Ectodermal cell (in vitro differentiated cells): ENCODE measurements at regions not wholly inside any gene's neighbourhood (a gene's known extent, or its start where the extent isn't known, plus 50 kb on each side); places are given as distances from the start of the nearest gene placed in this dataset.
"Not testable (repeated sequence)": the region's sequence is repeated elsewhere in the genome, so short reads cannot be mapped to it uniquely, and the experiment has no call there.

Experiments used
- H3K27ac ChIP-seq: 2 replicates; pipeline ENCODE4 v1.7.0; 2013; ENCODE audit warnings: mild to moderate bottlenecking, low read depth, low read length; ENCODE audit not compliant: insufficient read depth, poor library complexity, severe bottlenecking
- H3K27me3 ChIP-seq: 2 replicates; pipeline ENCODE4 v1.7.0; 2013; ENCODE audit warnings: mild to moderate bottlenecking, low read length; ENCODE audit not compliant: insufficient read depth, control insufficient read depth, poor library complexity, severe bottlenecking
- H3K36me3 ChIP-seq: one replicate; pipeline ENCODE4 v1.7.0; 2013; ENCODE audit warnings: low read length; ENCODE audit not compliant: control insufficient read depth, insufficient read depth
- H3K4me1 ChIP-seq: one replicate; pipeline ENCODE4 v1.7.0; 2013; ENCODE audit warnings: low read length; ENCODE audit not compliant: control insufficient read depth, insufficient read depth
- H3K4me3 ChIP-seq: 2 replicates; pipeline ENCODE4 v1.7.0; 2013; ENCODE audit warnings: low read depth, low read length, control low read depth; ENCODE audit not compliant: insufficient read depth
- H3K9me3 ChIP-seq: 2 replicates; pipeline ENCODE4 v1.7.0; 2013; ENCODE audit warnings: mild to moderate bottlenecking, low read length, moderate library complexity; ENCODE audit not compliant: control insufficient read depth
- WGBS, 2 experiments: methylation state at CpG; one replicate each; pipeline ENCODE4 v1.1.7; 2013; ENCODE audit warnings: missing lambda C conversion rate in 2 of 2; 5-methylcytosine and 5-hydroxymethylcytosine counted together

GRCh38 chr6:116982401-116982800 lies 105.4 kb downstream of the RFX6 start:
- H3K27ac ChIP-seq = no peak overlapping the region
- H3K9me3 ChIP-seq = no peaks in the 10 kb centered on the region
- H3K4me1 ChIP-seq = no peaks in the 10 kb centered on the region
- no peaks in the 10 kb centered on the region for H3K36me3 ChIP-seq
- no peak overlapping the region for H3K4me3 ChIP-seq
- no peaks in the 10 kb centered on the region for H3K27me3 ChIP-seq

DNA sequence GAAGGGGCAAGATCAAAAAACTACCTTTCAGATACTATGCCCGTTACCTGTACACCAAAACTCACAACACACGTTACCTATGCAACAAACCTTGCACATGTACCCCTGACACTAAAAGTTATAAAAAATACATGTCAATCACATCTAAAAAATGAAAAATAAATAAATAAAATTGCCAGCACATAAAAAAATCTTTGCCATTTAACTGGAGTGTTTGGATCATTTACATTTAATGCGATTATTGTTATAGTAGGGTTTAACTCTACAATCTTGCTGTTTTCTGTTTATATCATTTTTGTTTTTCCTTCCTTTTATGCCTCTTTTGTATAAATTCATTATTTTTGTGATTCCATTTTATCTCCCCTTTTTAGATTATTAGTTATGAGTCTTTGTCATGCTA lies 106.3 kb downstream of the RFX6 start:
- 88 to 100% methylated on average over 1 to 2 of the region's 3 CpGs for WGBS, 2 experiments

DNA sequence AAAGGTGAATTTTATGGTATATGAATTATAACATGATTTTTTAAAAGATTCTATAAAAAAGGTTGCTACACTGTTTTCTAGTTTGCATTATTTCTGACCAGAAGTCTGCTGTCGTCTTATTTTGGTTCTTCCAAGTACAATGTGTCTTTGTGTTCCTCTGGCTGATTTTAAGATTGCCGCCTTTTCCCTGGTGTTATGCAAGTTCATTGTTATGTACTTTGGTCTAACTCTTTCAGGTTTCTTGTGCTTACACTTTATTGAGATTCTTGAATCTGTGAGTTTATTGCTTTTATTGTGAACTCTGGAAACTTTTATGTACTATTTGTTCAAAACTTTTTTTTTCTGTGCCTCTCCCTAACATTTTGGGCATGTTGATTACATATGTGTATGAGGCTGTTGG lies 109.8 kb downstream of the RFX6 start:
- no peaks in the 10 kb centered on the region for H3K27me3 ChIP-seq
- 90 to 91% methylated on average over 2 of the region's 2 CpGs for WGBS, 2 experiments
- no peaks in the 10 kb centered on the region for H3K36me3 ChIP-seq
- no peak overlapping the region for H3K27ac ChIP-seq
- no peaks in the 10 kb centered on the region for H3K9me3 ChIP-seq
- H3K4me3 ChIP-seq = no peak overlapping the region
- H3K4me1 ChIP-seq = no peaks in the 10 kb centered on the region

More for the DNA sequence above, 106.3 kb downstream of the RFX6 start:
- Histone ChIP-seq H3K9me3 (no peaks in the 10 kb centered on the region), H3K4me3 (no peak overlapping the region), H3K27ac (no peak overlapping the region), H3K27me3 (no peaks in the 10 kb centered on the region), H3K4me1 (no peaks in the 10 kb centered on the region), H3K36me3 (no peaks in the 10 kb centered on the region)

DNA sequence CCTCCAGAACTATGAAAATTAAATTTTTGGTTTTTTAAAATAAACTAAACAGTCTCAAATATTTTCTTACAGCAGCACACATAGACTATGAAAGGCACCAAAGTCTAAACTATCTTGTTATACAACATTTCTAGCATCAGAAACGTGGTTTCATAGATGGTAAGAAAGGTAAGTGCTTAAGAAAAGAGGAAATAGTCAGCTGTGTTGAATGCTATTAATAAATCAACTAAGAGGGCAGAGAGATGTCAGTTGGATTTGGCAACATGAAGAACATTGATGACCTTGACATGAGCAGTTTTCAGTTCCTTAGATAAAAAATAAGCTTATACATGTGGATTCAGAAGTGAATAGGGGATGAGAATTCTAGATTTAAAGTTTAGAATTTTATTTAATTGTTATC lies 113.6 kb downstream of the RFX6 start:
- Histone ChIP-seq H3K27me3 (no peaks in the 10 kb centered on the region), H3K27ac (no peak overlapping the region), H3K4me3 (no peak overlapping the region), H3K9me3 (no peaks in the 10 kb centered on the region), H3K36me3 (no peaks in the 10 kb centered on the region), H3K4me1 (no peaks in the 10 kb centered on the region)
- 83 to 100% methylated on average over 1 of the region's 1 CpG for WGBS, 2 experiments

GRCh38 chr6:116992546-116992945 lies 115.5 kb downstream of the RFX6 start:
- H3K27me3 ChIP-seq = no peaks in the 10 kb centered on the region
- no peak overlapping the region for H3K27ac ChIP-seq
- no peaks in the 10 kb centered on the region for H3K36me3 ChIP-seq
- H3K4me1 ChIP-seq = no peaks in the 10 kb centered on the region
- H3K4me3 ChIP-seq = no peak overlapping the region
- H3K9me3 ChIP-seq = no peaks in the 10 kb centered on the region

DNA sequence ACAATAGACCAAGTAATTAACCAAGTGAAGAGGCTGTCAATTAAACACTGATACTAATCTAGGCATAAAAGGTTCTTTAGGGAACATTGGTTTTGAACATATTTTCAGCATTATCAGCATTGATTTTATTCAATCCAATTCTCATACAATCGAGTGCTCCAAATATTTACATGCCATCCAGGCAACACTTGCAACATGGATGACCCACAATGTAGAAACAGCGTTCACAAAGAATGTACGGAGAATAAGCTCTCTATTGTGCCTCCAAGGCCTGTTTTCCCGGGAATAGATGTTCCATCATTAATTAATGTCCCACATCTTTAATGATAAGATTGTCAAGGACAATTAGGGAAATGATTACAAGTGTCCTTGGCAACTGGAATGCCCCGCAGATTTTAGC lies 117.4 kb downstream of the RFX6 start:
- Histone ChIP-seq H3K9me3 (no peaks in the 10 kb centered on the region), H3K36me3 (no peaks in the 10 kb centered on the region), H3K4me3 (no peak overlapping the region), H3K4me1 (no peaks in the 10 kb centered on the region), H3K27me3 (no peaks in the 10 kb centered on the region), H3K27ac (no peak overlapping the region)
- WGBS, 2 experiments = 96% methylated on average over 5 of the region's 5 CpGs

DNA sequence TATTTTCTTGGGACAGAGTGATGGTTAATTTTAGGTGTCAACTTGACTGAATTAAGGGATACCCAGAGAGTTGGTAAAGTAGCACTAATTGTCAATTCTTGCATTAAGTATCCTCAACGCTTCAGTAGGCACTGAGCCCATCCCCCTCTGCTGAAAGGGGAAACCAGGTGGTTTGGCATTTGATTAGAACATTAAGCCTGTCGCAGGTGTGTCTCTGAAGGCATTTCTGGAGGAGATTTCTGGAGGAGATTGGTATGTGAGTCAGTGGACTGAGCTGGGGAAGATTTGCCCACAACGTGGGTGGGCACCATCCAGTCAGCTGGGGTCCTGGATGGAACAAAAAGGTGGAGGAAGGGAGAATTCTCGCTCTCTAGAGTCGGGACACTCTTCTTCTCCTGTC lies 119.8 kb downstream of the RFX6 start:
- 69 to 76% methylated on average over 5 of the region's 5 CpGs for WGBS, 2 experiments
- Histone ChIP-seq H3K36me3 (no peaks in the 10 kb centered on the region), H3K9me3 (no peaks in the 10 kb centered on the region), H3K4me3 (no peak overlapping the region), H3K27me3 (no peaks in the 10 kb centered on the region), H3K4me1 (no peaks in the 10 kb centered on the region), H3K27ac (no peak overlapping the region)

DNA sequence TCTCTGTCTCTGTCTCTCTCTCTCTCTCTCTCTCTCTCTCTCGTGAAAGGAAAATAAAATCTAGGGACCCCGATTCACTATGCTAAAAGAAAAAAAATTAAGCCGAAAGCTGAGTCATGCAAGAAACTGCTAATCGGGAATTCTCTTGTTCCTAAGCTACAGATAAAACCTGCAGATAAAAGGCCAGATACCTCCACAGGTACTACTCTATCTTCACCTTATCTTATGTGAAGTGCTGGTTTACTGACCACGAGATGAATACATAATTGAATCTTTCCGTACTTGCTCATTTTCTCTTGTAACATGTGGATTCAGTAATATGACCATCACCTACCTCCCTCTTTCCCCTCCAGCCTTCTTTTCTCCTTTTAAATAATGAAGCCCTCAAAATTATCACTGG lies 120.5 kb downstream of the RFX6 start:
- 96 to 97% methylated on average over 6 of the region's 6 CpGs for WGBS, 2 experiments
- H3K36me3 ChIP-seq = no peaks in the 10 kb centered on the region
- H3K27me3 ChIP-seq = no peaks in the 10 kb centered on the region
- no peak overlapping the region for H3K4me3 ChIP-seq
- no peaks in the 10 kb centered on the region for H3K9me3 ChIP-seq
- H3K27ac ChIP-seq = no peak overlapping the region
- H3K4me1 ChIP-seq = no peaks in the 10 kb centered on the region

DNA sequence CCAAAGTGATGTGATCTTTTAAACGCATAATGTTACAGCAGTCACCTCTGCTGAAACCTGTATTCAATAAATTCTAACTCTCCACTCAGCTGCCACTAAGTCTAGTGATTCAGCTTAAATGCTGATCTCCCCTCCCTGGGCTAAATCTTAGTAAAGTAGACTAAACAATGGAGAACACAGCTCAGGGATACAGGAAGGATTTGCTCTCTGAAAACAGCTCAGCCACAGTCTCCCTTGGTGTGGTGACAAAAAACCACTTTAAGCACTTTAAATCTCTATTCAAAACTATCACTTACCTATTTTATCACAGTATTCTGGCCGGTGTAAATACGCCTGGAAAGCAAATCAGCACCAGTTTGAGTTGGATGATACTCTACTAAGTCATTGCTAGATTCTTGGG lies 130.6 kb downstream of the RFX6 start:
- no peaks in the 10 kb centered on the region for H3K9me3 ChIP-seq
- H3K4me3 ChIP-seq = no peak overlapping the region
- WGBS, 2 experiments = 71 to 74% methylated on average over 3 of the region's 3 CpGs
- no peak overlapping the region for H3K27ac ChIP-seq
- no peaks in the 10 kb centered on the region for H3K36me3 ChIP-seq
- H3K4me1 ChIP-seq = no peaks in the 10 kb centered on the region
- no peaks in the 10 kb centered on the region for H3K27me3 ChIP-seq

- Histone ChIP-seq H3K27ac (no peak overlapping the region), H3K36me3 (no peaks in the 10 kb centered on the region), H3K27me3 (no peaks in the 10 kb centered on the region), H3K4me1 (no peaks in the 10 kb centered on the region), H3K9me3 (no peaks in the 10 kb centered on the region), H3K4me3 (no peak overlapping the region)
- 92 to 93% methylated on average over 3 of the region's 3 CpGs for WGBS, 2 experiments
Observed at GRCh38 chr6:117008618-117009017, 131.6 kb downstream of the RFX6 start.

DNA sequence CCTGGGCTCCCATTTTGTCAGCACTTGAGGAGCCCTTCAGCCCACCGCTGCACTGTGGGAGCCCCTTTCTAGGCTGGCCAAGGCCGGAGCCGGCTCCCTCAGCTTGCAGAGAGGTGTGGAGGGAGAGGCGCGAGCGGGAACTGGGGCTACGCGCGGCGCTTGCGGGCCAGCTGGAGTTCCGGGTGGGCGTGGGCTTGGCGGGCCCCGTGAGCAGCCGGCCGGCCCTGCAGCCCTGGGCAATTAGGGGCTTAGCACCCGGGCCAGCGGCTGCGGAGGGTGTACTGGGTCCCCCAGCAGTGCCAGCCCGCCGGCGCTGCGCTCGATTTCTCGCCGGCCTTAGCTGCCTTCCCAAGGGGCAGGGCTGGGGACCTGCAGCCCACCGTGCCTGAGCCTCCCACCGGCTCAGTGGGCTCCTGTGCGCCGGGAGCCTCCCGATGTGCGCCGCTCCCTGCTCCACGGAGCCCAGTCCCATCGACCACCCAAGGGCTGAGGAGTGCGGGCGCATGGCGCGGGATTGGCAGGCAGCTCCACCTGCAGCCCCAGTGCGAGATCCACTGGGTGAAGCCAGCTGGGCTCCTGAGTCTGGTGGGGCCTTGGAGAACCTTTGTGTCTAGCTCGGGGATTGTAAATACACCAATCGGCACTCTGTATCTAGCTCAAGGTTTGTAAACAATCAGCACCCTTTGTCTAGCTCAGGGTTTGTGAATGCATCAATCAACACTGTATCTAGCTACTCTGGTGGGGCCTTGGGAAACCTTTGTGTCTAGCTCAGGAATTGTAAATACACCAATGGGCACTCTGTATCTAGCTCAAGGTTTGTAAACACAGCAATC lies 137.8 kb downstream of the RFX6 start:
- not testable (repeated sequence) for H3K4me1 ChIP-seq, H3K9me3 ChIP-seq, H3K36me3 ChIP-seq, H3K27ac ChIP-seq, H3K27me3 ChIP-seq, H3K4me3 ChIP-seq
- WGBS, 2 experiments = 95 to 96% methylated on average over 43 of the region's 43 CpGs
